DOHH2 (cell line): ENCODE measurements at regions not wholly inside any gene's neighbourhood (a gene's known extent, or its start where the extent isn't known, plus 50 kb on each side); places are given as distances from the start of the nearest gene placed in this dataset.

Experiments used
- EZH2phosphoT487 ChIP-seq: fragments of 200-600 bp; sonication (generic); IDR thresholded peaks from 2 replicates; pipeline ENCODE4 v1.6.1; 2017; ENCODE audit warnings: borderline replicate concordance, mild to moderate bottlenecking, antibody characterized with exemption, low read length, moderate library complexity, mixed read lengths
- TF ChIP-seq, protein P1 (sequence below): fragments of 200-600 bp; sonication (generic); IDR thresholded peaks from one replicate; pipeline ENCODE4 v1.5.1; 2014; ENCODE audit warnings: antibody characterized with exemption, mild to moderate bottlenecking, low read depth, low read length; ENCODE audit not compliant: poor library complexity, severe bottlenecking

DNA sequence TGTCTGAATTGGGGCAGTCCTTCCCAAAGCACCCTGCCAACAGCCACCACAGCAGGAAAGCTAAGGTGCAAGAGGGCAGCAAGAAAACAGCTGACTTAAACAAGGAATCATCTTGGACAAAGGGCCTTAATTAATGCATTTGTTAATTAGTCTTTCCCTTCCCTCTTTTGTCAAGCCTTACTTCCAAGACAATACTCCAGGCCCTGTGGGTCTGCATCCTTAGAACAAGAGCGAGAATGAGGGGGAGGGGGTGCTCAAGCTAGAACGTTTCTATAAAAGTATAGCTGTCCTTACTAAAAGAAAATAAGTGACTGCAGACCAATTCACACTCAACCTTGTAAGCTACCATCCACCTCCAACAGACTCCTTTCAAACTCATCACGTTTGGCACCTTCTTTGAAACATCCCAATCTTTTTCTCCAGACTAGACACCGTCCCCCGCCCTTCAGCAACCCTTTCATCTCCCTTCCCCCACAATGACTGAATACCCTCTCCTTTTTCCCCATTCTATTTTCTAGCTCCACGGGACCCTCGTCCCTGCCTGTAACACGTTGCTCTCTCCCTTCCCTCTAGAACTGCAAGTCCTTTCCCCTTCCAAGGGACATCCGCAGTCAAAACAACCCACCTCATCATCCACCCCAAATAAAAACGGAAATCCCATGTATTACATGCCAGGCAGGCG, 85.7 kb upstream of the RNF38 start:
- TF ChIP-seq, protein P1, sequence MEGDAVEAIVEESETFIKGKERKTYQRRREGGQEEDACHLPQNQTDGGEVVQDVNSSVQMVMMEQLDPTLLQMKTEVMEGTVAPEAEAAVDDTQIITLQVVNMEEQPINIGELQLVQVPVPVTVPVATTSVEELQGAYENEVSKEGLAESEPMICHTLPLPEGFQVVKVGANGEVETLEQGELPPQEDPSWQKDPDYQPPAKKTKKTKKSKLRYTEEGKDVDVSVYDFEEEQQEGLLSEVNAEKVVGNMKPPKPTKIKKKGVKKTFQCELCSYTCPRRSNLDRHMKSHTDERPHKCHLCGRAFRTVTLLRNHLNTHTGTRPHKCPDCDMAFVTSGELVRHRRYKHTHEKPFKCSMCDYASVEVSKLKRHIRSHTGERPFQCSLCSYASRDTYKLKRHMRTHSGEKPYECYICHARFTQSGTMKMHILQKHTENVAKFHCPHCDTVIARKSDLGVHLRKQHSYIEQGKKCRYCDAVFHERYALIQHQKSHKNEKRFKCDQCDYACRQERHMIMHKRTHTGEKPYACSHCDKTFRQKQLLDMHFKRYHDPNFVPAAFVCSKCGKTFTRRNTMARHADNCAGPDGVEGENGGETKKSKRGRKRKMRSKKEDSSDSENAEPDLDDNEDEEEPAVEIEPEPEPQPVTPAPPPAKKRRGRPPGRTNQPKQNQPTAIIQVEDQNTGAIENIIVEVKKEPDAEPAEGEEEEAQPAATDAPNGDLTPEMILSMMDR: no peak
- no peak for TF ChIP-seq EZH2phosphoT487
